Keratinocyte (primary cell): ENCODE measurements at regions not wholly inside any gene's neighbourhood (a gene's known extent, or its start where the extent isn't known, plus 50 kb on each side); places are given as distances from the start of the nearest gene placed in this dataset.

ENCODE experiments used
- DNase-seq: peaks from one replicate; pipeline ENCODE4 v3.0.0-alpha.2; 2011; ENCODE audit warnings: low read depth, missing footprints, low spot score
- FAIRE-seq: peaks from 2 replicates; lab custom pipeline; 2011; peaks lifted over from hg19 to GRCh38; lab: Jason Lieb, UNC
- H2AFZ ChIP-seq: 2 replicates; pipeline ENCODE4 v1.6.0; 2012; ENCODE audit warnings: low read length, control low read depth, inconsistent platforms; ENCODE audit not compliant: control insufficient read depth
- H3K27ac ChIP-seq: 2 replicates; pipeline ENCODE4 v1.5.1; 2011; ENCODE audit warnings: low read length; ENCODE audit not compliant: control insufficient read depth, insufficient read depth
- H3K27me3 ChIP-seq: 3 replicates; pipeline ENCODE4 v1.6.0; 2011; ENCODE audit warnings: low read length; ENCODE audit not compliant: control insufficient read depth, insufficient read depth; ENCODE audit errors: extremely low read depth
- H3K36me3 ChIP-seq, 2 experiments: 2 replicates in 1 of 2; 3 replicates in 1 of 2; pipeline ENCODE4 v1.5.1; 2011; ENCODE audit warnings: low read length in 2 of 2, mild to moderate bottlenecking in 1 of 2; ENCODE audit not compliant: control insufficient read depth in 2 of 2, insufficient read depth in 2 of 2; ENCODE audit errors: extremely low read depth in 1 of 2
- H3K4me1 ChIP-seq: 3 replicates; pipeline ENCODE4 v1.5.1; 2011; ENCODE audit warnings: low read length; ENCODE audit not compliant: control insufficient read depth, insufficient read depth; ENCODE audit errors: extremely low read depth
- H3K4me2 ChIP-seq: 3 replicates; pipeline ENCODE4 v1.6.0; 2011; ENCODE audit warnings: low read depth, low read length; ENCODE audit not compliant: control insufficient read depth, insufficient read depth; ENCODE audit errors: extremely low read depth
- H3K4me3 ChIP-seq, 3 experiments: fragments of 200-600 bp in 1 of 3; sonication (generic) in 1 of 3; 2 replicates in 2 of 3; 3 replicates in 1 of 3; pipeline ENCODE4 v1.5.1; 2011 to 2016; ENCODE audit warnings: low read length in 3 of 3, mild to moderate bottlenecking in 3 of 3, control low read depth in 2 of 3, inconsistent platforms in 1 of 3, low read depth in 1 of 3, mixed read lengths in 1 of 3, mixed run types in 1 of 3, moderate library complexity in 1 of 3; ENCODE audit not compliant: control insufficient read depth in 2 of 3, insufficient read depth in 2 of 3; ENCODE audit errors: extremely low read depth in 1 of 3
- H3K79me2 ChIP-seq: 2 replicates; pipeline ENCODE4 v1.6.0; 2012; ENCODE audit warnings: low read length; ENCODE audit not compliant: control insufficient read depth, insufficient read depth
- H3K9ac ChIP-seq: 3 replicates; pipeline ENCODE4 v1.6.0; 2011; ENCODE audit warnings: low read length; ENCODE audit not compliant: control insufficient read depth, insufficient read depth; ENCODE audit errors: extremely low read depth
- H3K9me1 ChIP-seq: 3 replicates; pipeline ENCODE4 v1.6.0; 2011; ENCODE audit warnings: low read length; ENCODE audit not compliant: control insufficient read depth, insufficient read depth; ENCODE audit errors: extremely low read depth
- H3K9me3 ChIP-seq: 2 replicates; pipeline ENCODE4 v1.5.1; 2012; ENCODE audit warnings: low read depth, low read length; ENCODE audit not compliant: control insufficient read depth
- H4K20me1 ChIP-seq: 3 replicates; pipeline ENCODE4 v1.6.0; 2011; ENCODE audit warnings: low read length; ENCODE audit not compliant: control insufficient read depth, insufficient read depth; ENCODE audit errors: extremely low read depth
- EZH2 ChIP-seq: IDR thresholded peaks from one replicate; pipeline ENCODE4 v1.6.1; 2012; ENCODE audit warnings: inconsistent platforms, mild to moderate bottlenecking, low read length, moderate library complexity
- dilution Hi-C: fragments of 300-500 bp; cut with MboI; formaldehyde crosslinking; loops from one replicate; pipeline ENCODE4 v1.7.0; 2020; ENCODE audit warnings: low sequenced_read_pairs; ENCODE audit not compliant: extremely low pct_ligation_motif_present
- TF ChIP-seq, protein P1 (sequence below), 3 experiments: IDR thresholded peaks in 1 of 3; conservative IDR thresholded peaks in 1 of 3; optimal IDR thresholded peaks in 1 of 3; 2 replicates in 2 of 3; 3 replicates in 1 of 3; pipeline versions ENCODE3 to v1.5.1; 2011; ENCODE audit warnings: low read length in 3 of 3, mild to moderate bottlenecking in 3 of 3, moderate library complexity in 2 of 3, control low read depth in 1 of 3, inconsistent platforms in 1 of 3; ENCODE audit not compliant: insufficient read depth in 2 of 3; ENCODE audit errors: extremely low read depth in 1 of 3

DNA sequence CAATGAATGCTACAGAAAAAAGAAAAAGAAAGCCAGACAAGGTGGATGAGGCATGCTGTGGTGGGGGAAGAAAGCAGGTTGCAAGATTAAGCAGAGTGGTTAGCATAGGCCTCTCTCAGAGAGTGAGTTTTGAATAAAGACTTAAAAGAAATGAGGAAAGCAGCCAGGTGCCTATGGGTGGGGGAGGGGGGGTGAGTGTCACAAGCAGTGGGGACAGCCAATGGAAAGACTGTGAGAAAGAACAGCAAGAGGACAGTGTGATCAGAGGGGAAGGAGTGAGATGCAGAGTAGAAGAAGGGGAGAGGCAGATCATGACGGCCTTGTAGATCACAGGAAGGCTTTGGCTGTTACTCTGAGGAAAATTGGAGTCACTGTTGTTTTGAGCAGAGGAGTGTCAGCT is 162.5 kb downstream of the SOX3 start:
- no peak for TF ChIP-seq EZH2
- TF ChIP-seq, protein P1, sequence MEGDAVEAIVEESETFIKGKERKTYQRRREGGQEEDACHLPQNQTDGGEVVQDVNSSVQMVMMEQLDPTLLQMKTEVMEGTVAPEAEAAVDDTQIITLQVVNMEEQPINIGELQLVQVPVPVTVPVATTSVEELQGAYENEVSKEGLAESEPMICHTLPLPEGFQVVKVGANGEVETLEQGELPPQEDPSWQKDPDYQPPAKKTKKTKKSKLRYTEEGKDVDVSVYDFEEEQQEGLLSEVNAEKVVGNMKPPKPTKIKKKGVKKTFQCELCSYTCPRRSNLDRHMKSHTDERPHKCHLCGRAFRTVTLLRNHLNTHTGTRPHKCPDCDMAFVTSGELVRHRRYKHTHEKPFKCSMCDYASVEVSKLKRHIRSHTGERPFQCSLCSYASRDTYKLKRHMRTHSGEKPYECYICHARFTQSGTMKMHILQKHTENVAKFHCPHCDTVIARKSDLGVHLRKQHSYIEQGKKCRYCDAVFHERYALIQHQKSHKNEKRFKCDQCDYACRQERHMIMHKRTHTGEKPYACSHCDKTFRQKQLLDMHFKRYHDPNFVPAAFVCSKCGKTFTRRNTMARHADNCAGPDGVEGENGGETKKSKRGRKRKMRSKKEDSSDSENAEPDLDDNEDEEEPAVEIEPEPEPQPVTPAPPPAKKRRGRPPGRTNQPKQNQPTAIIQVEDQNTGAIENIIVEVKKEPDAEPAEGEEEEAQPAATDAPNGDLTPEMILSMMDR (optimal IDR thresholded peaks at IDR 0.05 in 1 of 3, IDR thresholded peaks at IDR 0.05 in 1 of 3, conservative IDR thresholded peaks at IDR 0.05 in 1 of 3; ENCODE audit: extremely low read depth in 1 of 3, insufficient read depth in 2 of 3, low read length in 3 of 3) = no peak
- Histone ChIP-seq H3K36me3 (no peaks in the 10 kb centered on the region), H3K9ac (no peak overlapping the region), H3K27me3 (no peaks in the 10 kb centered on the region), H3K9me3 (no peaks in the 10 kb centered on the region), H3K4me2 (no peak overlapping the region), H3K79me2 (no peaks in the 10 kb centered on the region), H3K4me3 (no peak overlapping the region), H3K27ac (no peak overlapping the region), H3K9me1 (no peaks in the 10 kb centered on the region), H3K4me1 (peaks cover 3% of the 10 kb centered on the region), H4K20me1 (no peaks in the 10 kb centered on the region), H2AFZ (no peak overlapping the region)
- DNase-seq = no peak
- no peak for FAIRE-seq
- dilution Hi-C loops = no loop called here

DNA sequence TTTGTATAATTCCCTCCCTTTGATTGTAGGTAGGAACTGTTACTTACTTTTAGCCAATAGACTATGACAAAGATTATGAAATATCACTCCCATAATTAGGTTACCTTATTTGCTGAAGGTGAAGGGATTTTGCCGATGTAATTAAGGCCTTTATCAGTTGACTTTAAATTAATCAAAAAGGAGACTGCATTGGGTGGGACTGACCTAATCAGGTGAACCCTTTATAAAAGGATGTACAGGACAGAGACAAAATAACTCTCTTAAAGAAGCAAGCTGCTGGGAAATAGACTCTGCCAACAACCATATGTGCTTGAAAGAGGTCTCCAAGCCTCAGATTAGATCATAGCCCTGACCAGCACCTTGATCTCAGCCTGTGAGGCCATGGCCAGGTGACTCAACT is 167.6 kb downstream of the SOX3 start:
- H3K9me1 ChIP-seq = no peaks in the 10 kb centered on the region
- H3K9me3 ChIP-seq = no peaks in the 10 kb centered on the region
- no peak overlapping the region for H3K4me2 ChIP-seq
- H3K4me1 ChIP-seq = no peaks in the 10 kb centered on the region
- H3K9ac ChIP-seq = no peak overlapping the region
- TF ChIP-seq EZH2 = no peak
- TF ChIP-seq, protein P1 (optimal IDR thresholded peaks at IDR 0.05 in 1 of 3, IDR thresholded peaks at IDR 0.05 in 1 of 3, conservative IDR thresholded peaks at IDR 0.05 in 1 of 3; ENCODE audit: extremely low read depth in 1 of 3, insufficient read depth in 2 of 3, low read length in 3 of 3) = no peak
- dilution Hi-C loops = no loop called here
- FAIRE-seq (no peak), DNase-seq (no peak)
- no peak overlapping the region for H2AFZ ChIP-seq
- H3K79me2 ChIP-seq = no peaks in the 10 kb centered on the region
- no peak overlapping the region for H3K27ac ChIP-seq
- H3K27me3 ChIP-seq = no peaks in the 10 kb centered on the region
- H4K20me1 ChIP-seq = no peaks in the 10 kb centered on the region
- H3K4me3 ChIP-seq = no peak overlapping the region
- H3K36me3 ChIP-seq = no peaks in the 10 kb centered on the region
